Liver (tissue), 3 donors: ENCODE measurements at regions not wholly inside any gene's neighbourhood (a gene's known extent, or its start where the extent isn't known, plus 50 kb on each side); places are given as distances from the start of the nearest gene placed in this dataset.

ENCODE experiments used
- ATF3 ChIP-seq: IDR thresholded peaks from 2 replicates; pipeline ENCODE4 v1.6.1; 2016; ENCODE audit warnings: antibody characterized with exemption
- CTCF ChIP-seq: fragments of 150-350 bp; IDR thresholded peaks from 2 replicates; pipeline ENCODE4 v1.5.1; 2017; ENCODE audit warnings: improper control_type of control experiment, low read depth, low read length; ENCODE audit not compliant: missing input control
- FOXA1 ChIP-seq: IDR thresholded peaks from 2 replicates; pipeline ENCODE4 v1.6.1; 2016; ENCODE audit warnings: antibody characterized with exemption
- JUND ChIP-seq, 2 donors: IDR thresholded peaks; 2 replicates each; pipeline ENCODE4 v1.6.1; 2016; ENCODE audit warnings: antibody characterized with exemption in 2 of 2
- MAX ChIP-seq: IDR thresholded peaks from 2 replicates; pipeline ENCODE4 v1.6.1; 2016; ENCODE audit warnings: antibody characterized with exemption
- REST ChIP-seq: IDR thresholded peaks from 2 replicates; pipeline ENCODE4 v1.6.1; 2016; ENCODE audit warnings: antibody characterized with exemption, mild to moderate bottlenecking
- TAF1 ChIP-seq: conservative IDR thresholded peaks from 2 replicates; pipeline ENCODE4 v1.6.1; 2016; ENCODE audit warnings: antibody characterized with exemption, mild to moderate bottlenecking
- YY1 ChIP-seq: IDR thresholded peaks from 2 replicates; pipeline ENCODE4 v1.6.1; 2016; ENCODE audit warnings: antibody characterized with exemption, mild to moderate bottlenecking
- ZBTB33 ChIP-seq: IDR thresholded peaks from 2 replicates; pipeline ENCODE4 v1.6.1; 2016; ENCODE audit warnings: antibody characterized with exemption
- donor health status: healthy.
- donor health status: healthy.

- TF ChIP-seq ATF3 (no peak), CTCF (no peak), REST (no peak), YY1 (no peak), TAF1 (no peak), MAX (no peak), FOXA1 (no peak), JUND (IDR thresholded peaks at IDR 0.05) (no peak), ZBTB33 (no peak)
These were observed 278.6 kb downstream of the DSC3 start for GRCh38 chr18:30763902-30764350.
